DND-41 (cell line): ENCODE measurements at regions not wholly inside any gene's neighbourhood (a gene's known extent, or its start where the extent isn't known, plus 50 kb on each side); places are given as distances from the start of the nearest gene placed in this dataset.

Experiments used
- ATAC-seq: fragments of 200-7000 bp; cut with Tn5 transposase; 3 replicates; pipeline ENCODE4 v1.9.1; 2021; ENCODE audit warnings: low read depth; ENCODE audit not compliant: insufficient read depth
- DNase-seq: peaks from one replicate; pipeline ENCODE4 v3.0.0-alpha.2; 2020
- H2AFZ ChIP-seq: 2 replicates; pipeline ENCODE4 v1.6.0; 2012; ENCODE audit warnings: low read depth, low read length
- H3K27ac ChIP-seq: 2 replicates; pipeline ENCODE4 v1.5.1; 2012; ENCODE audit warnings: low read length, inconsistent platforms
- H3K27me3 ChIP-seq: fragments of 200-600 bp; sonication (generic); 2 replicates; pipeline ENCODE4 v1.6.0; 2012; ENCODE audit warnings: low read length, mild to moderate bottlenecking, inconsistent platforms; ENCODE audit not compliant: insufficient read depth, poor library complexity
- H3K36me3 ChIP-seq: 2 replicates; pipeline ENCODE4 v1.5.1; 2012; ENCODE audit warnings: low read length, inconsistent platforms; ENCODE audit not compliant: insufficient read depth
- H3K4me1 ChIP-seq: 2 replicates; pipeline ENCODE4 v1.5.1; 2012; ENCODE audit warnings: mild to moderate bottlenecking, low read length; ENCODE audit not compliant: insufficient read depth
- H3K4me2 ChIP-seq: 2 replicates; pipeline ENCODE4 v1.6.0; 2012; ENCODE audit warnings: mild to moderate bottlenecking, moderate library complexity, low read length, inconsistent platforms; ENCODE audit not compliant: insufficient read depth
- H3K4me3 ChIP-seq, 2 experiments: fragments of 200-600 bp in 1 of 2; shearing (Covaris generic) in 1 of 2; 2 replicates each; pipeline ENCODE4 v1.5.1; 2012 to 2016; ENCODE audit warnings: inconsistent platforms in 2 of 2, low read length in 2 of 2, mild to moderate bottlenecking in 2 of 2, low read depth in 1 of 2, moderate library complexity in 1 of 2
- H3K79me2 ChIP-seq: 2 replicates; pipeline ENCODE4 v1.6.0; 2012; ENCODE audit warnings: low read length, inconsistent platforms; ENCODE audit not compliant: insufficient read depth
- H3K9ac ChIP-seq: 2 replicates; pipeline ENCODE4 v1.6.0; 2012; ENCODE audit warnings: low read depth, mild to moderate bottlenecking, inconsistent platforms, low read length, moderate library complexity
- H3K9me3 ChIP-seq: 2 replicates; pipeline ENCODE4 v1.5.1; 2012; ENCODE audit warnings: low read length, moderate library complexity, mild to moderate bottlenecking, inconsistent platforms; ENCODE audit not compliant: insufficient read depth, severe bottlenecking
- H4K20me1 ChIP-seq: 2 replicates; pipeline ENCODE4 v1.6.0; 2012; ENCODE audit warnings: low read length; ENCODE audit not compliant: insufficient read depth
- CTCF ChIP-seq: IDR thresholded peaks from 2 replicates; pipeline ENCODE4 v1.5.1; 2012; ENCODE audit warnings: borderline replicate concordance, low read length, moderate library complexity, mild to moderate bottlenecking; ENCODE audit not compliant: poor library complexity, severe bottlenecking; ENCODE audit errors: extremely low read depth
- EZH2 ChIP-seq: IDR thresholded peaks from 3 replicates; pipeline ENCODE4 v1.6.1; 2012; ENCODE audit warnings: borderline replicate concordance, low read depth, mild to moderate bottlenecking, moderate library complexity, low read length, inconsistent platforms; ENCODE audit not compliant: severe bottlenecking

- Histone ChIP-seq H3K9ac (no peak overlapping the region), H4K20me1 (no peaks in the 10 kb centered on the region), H3K79me2 (no peaks in the 10 kb centered on the region), H2AFZ (no peak overlapping the region), H3K27ac (no peak overlapping the region), H3K4me3 (no peak overlapping the region), H3K4me1 (peaks cover 52% of the 10 kb centered on the region), H3K9me3 (peaks cover 3% of the 10 kb centered on the region), H3K27me3 (no peaks in the 10 kb centered on the region), H3K36me3 (no peaks in the 10 kb centered on the region), H3K4me2 (no peak overlapping the region)
- TF ChIP-seq CTCF (no peak), EZH2 (no peak)
- DNase-seq (no peak), ATAC-seq (no peak)
These were observed 455.9 kb upstream of the ZNF608 start for GRCh38 chr5:125202353-125202752.

- Histone ChIP-seq H3K9me3 (peaks cover 3% of the 10 kb centered on the region), H3K27me3 (no peaks in the 10 kb centered on the region), H3K36me3 (no peaks in the 10 kb centered on the region), H3K4me3 (no peak overlapping the region), H3K4me2 (no peak overlapping the region), H3K9ac (no peak overlapping the region), H4K20me1 (no peaks in the 10 kb centered on the region), H2AFZ (peak overlapping the region; percentile 12; the same call in 1 of the 2 replicates), H3K79me2 (no peaks in the 10 kb centered on the region), H3K27ac (no peak overlapping the region; the same call in 1 of the 2 replicates), H3K4me1 (peaks cover 51% of the 10 kb centered on the region)
- no peak for TF ChIP-seq EZH2
- TF ChIP-seq CTCF, result no peak
- no peak for DNase-seq
- ATAC-seq, result no peak
These were observed 456.5 kb upstream of the ZNF608 start for GRCh38 chr5:125202871-125203438.

- peak overlapping the region; percentile 5 for H3K27ac ChIP-seq
- H4K20me1 ChIP-seq, result no peaks in the 10 kb centered on the region
- no peaks in the 10 kb centered on the region for H3K79me2 ChIP-seq
- no peaks in the 10 kb centered on the region for H3K36me3 ChIP-seq
- ATAC-seq, result no peak
- no peak overlapping the region for H3K4me3 ChIP-seq
- no peak for DNase-seq
- H3K4me2 ChIP-seq, result no peak overlapping the region
- TF ChIP-seq EZH2 (no peak), CTCF (no peak)
- H3K4me1 ChIP-seq, result peaks cover 41% of the 10 kb centered on the region
- H3K9me3 ChIP-seq, result peaks cover 3% of the 10 kb centered on the region
- H2AFZ ChIP-seq, result no peak overlapping the region
- no peak overlapping the region for H3K9ac ChIP-seq
- no peaks in the 10 kb centered on the region for H3K27me3 ChIP-seq
These were observed 457.5 kb upstream of the ZNF608 start for GRCh38 chr5:125203912-125204311.
